Activated CD4-positive, alpha-beta T cell treated with anti-CD3 and anti-CD28 coated beads for 24 hours (primary cell): ENCODE measurements at regions not wholly inside any gene's neighbourhood (a gene's known extent, or its start where the extent isn't known, plus 50 kb on each side); places are given as distances from the start of the nearest gene placed in this dataset.

Experiments
- DNase-seq, 2 donors: peaks; one replicate each; pipeline ENCODE4 v3.0.0-alpha.2; 2020; ENCODE audit warnings: low read depth in 2 of 2

DNA sequence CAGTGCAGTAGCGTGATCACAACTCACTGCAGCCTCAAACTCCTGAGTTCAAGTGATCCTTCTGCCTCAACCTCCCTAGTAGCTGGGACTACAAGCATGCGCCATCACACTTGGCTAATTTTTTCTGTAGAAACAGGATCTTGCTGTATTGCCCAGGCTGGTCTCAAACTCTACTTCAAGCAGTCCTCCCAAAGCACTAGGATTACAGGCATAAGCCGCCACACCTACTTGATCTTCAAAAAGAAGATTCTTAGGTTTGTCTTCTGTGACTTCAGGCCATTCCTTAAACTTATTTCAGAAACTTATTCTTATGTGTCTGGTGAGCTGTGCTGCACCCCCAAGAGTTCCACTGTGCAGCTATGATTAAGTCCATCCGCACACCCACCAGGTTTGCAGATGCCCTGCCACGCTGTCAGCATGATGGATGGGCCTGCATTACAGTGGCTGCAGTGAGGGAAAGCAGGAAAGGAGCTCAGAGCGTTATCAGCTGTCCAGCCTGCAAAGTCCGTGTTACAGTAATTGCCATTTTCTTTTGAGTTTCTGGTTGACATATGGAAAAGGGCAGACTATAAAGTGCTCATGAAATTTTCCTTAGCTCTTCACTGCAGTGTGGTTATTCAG lies 146.6 kb downstream of the AASDH start:
- no peak for DNase-seq

GRCh38 chr4:56238251-56238650 lies 149.0 kb downstream of the AASDH start:
- no peak for DNase-seq

- no peak for DNase-seq
Observed at GRCh38 chr4:56235725-56236124, 151.6 kb downstream of the AASDH start.

GRCh38 chr4:56235011-56235410 lies 152.3 kb downstream of the AASDH start:
- DNase-seq: no peak

- no peak for DNase-seq
Observed at GRCh38 chr4:56234098-56234497, 153.2 kb downstream of the AASDH start.

- DNase-seq: no peak
Observed at GRCh38 chr4:56231410-56231809, 155.9 kb downstream of the AASDH start.

- DNase-seq: no peak
Observed at GRCh38 chr4:56229947-56230346, 157.3 kb downstream of the AASDH start.

- DNase-seq: no peak
Observed at GRCh38 chr4:56227301-56227835, 159.9 kb downstream of the AASDH start.

DNA sequence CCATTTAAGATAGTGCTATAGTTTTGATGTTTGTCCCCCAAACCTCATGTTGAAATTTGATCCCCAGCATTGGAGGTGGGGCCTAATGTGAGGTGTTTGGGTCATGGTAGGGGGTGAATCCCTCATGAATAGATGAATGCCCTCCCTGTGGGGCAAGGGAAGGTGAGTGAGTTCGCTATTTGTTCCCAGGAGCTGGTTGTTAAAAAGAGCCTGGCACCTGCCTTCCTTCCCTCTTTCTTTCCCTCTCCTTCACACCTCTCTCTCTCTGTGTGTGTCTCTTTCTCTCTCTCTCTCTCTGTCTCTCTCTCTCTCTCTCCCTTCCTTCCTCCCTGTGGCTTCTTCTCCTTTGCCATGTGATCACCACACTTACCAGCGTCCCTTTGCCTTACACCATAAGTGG lies 160.7 kb downstream of the AASDH start:
- no peak for DNase-seq

DNA sequence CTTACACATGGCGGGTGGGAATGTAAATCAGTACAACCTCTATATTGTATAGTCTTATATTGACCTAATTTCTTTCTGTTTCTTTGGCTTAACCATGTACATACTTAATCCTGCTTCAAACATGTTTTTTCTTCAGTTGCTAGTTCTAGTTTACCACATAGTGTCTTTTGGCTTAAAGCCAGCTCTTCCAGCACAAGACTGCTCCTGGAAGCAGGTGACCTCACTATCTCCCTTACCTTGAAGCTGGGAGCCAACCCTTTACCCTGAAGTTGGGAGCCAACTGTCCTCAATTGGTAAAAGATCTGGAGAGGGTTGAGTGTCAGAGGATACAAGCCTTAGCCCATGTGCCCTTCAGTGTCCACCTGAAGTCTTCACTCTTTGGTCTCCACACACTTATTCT lies 162.7 kb downstream of the AASDH start:
- DNase-seq: no peak

GRCh38 chr4:56222514-56222913 lies 164.8 kb downstream of the AASDH start:
- DNase-seq: no peak

DNA sequence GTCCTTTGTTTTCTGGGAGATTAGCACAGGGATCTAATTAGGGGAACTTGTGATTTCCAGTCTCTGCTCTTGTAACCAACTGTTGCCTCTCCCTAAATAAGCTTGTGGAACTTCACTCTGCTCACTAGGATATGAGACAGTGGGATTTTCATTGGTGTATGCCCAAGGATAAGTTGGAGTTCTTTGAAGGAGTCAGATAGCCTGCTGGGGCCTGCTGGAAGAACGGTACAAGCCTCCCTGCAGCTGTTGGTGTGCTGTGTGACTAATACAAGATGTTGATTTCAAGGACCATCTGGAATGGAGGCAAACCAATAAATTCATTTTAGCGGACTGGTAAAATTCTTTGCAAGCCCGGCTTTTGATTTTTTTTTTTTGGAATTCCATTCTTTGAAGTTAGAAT lies 167.0 kb downstream of the AASDH start:
- DNase-seq: no peak

- no peak for DNase-seq
Observed at GRCh38 chr4:56219447-56219846, 167.8 kb downstream of the AASDH start.

- DNase-seq: no peak
Observed at GRCh38 chr4:56218230-56218895, 168.9 kb downstream of the AASDH start.

GRCh38 chr4:56217343-56217890 lies 169.9 kb downstream of the AASDH start:
- DNase-seq: no peak

GRCh38 chr4:56215901-56216300 lies 171.4 kb downstream of the AASDH start:
- no peak for DNase-seq

DNA sequence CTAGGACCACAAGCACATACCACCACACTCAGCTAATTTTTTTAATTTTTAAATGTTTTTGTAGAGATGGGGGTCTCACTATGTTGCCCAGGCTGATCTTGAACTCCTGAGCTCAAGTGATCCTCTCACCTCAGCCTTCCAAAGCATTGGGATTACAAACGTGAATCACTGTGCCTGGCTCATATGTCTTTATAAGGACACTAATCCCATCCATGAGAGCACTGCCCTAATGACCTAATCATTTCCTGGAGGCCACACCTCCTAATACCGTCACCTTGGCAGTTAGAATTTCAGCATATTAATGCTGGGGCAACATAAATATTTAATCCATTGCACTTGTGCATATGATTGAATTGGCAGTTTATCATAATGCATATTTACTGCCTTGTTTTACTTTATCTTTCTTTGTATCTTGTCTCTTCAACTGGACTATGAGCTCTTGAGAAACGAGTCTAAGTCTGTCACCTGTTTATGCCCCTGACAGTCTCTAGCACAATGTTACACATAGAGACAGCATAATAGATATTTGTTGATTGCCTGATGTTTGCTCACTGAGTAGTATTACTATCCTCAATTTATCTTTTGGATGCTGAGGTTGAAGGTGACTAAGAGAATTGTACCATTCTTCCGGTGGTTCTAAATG lies 172.0 kb downstream of the AASDH start:
- DNase-seq: no peak

DNA sequence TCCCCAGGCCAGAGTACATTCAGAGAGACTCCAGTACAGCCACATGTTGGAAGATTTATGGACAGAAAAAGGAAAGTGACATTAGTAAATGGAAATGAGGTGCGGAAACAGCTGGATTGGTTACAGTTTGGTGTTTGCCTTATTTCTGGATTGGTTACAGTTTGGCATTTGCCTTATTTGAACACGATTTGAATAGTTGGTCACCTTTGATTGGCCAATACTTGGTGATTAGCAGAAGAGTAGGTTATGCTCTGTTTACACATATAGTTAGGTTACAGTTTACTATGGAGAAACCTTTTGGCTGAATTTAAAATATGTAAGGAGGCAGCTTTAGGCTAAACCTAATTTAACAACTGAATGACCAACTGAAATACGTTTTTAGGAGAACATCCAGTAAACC lies 173.7 kb downstream of the AASDH start:
- no peak for DNase-seq

- no peak for DNase-seq
Observed at GRCh38 chr4:56212774-56213173, 174.5 kb downstream of the AASDH start.

DNA sequence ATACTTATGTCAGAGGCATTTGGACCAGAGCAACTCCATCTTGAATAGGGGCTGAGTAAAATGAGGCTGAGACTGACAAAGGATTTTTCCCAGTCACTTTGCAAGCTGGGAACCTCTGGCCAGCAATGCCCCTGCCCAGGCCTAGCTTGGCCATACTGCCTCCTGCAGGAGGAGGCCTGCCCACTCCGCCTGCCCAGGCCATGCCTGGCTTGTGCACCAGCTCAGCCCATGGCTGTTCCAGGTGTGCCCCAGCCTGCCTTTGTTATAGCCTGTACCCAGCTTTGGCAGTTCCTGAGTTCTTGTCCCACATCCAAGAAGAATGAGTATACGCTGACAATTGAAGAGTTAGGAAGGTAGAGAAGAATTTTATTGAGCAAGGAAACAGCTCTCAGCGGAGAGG lies 176.1 kb downstream of the AASDH start:
- no peak for DNase-seq

DNA sequence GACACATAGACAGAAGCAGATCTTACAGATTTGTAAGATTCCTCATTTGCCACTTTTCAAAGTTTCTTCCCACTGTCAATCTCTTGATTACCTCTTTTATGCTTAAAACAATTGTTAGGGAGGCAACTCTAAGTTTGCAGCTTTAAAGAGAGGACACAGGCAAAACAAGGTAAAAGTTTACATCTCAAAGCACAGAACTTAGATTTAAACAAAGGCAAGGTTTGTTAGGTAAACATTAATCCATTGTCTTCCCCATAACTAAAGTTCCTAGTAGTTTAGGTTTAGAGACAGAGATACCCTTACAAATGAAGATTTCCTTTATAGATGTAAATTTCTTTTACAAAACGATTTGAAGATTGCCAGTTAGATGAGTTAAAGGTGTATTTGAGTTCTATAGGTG lies 176.9 kb downstream of the AASDH start:
- no peak for DNase-seq

DNA sequence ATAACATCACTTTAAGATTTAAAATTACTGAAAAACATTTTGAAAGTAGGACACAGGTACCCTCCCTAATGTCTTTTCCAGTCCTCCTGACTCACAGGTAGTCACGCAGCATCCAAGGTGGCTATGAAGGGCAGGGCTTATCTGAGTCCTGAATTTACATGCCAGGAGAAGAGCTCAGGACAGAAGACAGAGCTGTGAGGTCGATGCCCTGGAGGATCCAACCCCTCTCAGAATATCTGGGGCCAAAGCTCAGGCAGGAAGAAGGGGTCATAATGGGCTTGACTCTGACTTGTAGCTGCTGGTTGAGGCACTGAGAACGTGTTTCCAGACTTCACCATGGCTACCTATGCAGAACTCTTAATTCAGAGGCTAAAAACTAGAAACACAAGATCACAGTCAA lies 177.5 kb downstream of the AASDH start:
- DNase-seq: no peak

DNA sequence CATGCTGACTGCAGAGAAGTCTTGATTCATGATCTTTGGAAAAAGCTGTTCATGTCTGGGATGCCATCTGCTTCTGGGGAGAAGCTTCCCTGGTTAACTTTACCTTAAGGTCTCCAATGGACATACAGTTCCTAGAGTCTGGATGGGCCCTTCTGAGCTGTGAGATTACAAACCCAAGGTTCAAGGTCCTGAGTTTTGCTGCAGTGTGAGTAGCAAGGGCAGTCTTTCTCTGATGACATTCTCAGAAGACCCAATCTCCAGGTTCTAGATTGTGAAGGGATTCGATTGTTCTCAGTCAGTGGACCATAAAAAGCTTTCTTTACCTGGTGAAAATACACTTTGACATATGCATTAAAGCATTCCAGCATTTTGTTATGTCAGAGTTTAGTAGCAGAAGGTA lies 179.2 kb downstream of the AASDH start:
- no peak for DNase-seq
